HG02970 (cell line): ENCODE measurements at regions not wholly inside any gene's neighbourhood (a gene's known extent, or its start where the extent isn't known, plus 50 kb on each side); places are given as distances from the start of the nearest gene placed in this dataset.

Experiments used
- ATAC-seq: cut with Tn5 transposase; IDR thresholded peaks from one replicate; pipeline ENCODE4 v1.9.1; 2021; ENCODE audit warnings: mild to moderate bottlenecking, moderate library complexity, moderate number of reproducible peaks; ENCODE audit not compliant: unreplicated experiment, low FRiP score

GRCh38 chr5:112112346-112112745, 306.7 kb downstream of the EPB41L4A start:
- ATAC-seq = no peak

DNA sequence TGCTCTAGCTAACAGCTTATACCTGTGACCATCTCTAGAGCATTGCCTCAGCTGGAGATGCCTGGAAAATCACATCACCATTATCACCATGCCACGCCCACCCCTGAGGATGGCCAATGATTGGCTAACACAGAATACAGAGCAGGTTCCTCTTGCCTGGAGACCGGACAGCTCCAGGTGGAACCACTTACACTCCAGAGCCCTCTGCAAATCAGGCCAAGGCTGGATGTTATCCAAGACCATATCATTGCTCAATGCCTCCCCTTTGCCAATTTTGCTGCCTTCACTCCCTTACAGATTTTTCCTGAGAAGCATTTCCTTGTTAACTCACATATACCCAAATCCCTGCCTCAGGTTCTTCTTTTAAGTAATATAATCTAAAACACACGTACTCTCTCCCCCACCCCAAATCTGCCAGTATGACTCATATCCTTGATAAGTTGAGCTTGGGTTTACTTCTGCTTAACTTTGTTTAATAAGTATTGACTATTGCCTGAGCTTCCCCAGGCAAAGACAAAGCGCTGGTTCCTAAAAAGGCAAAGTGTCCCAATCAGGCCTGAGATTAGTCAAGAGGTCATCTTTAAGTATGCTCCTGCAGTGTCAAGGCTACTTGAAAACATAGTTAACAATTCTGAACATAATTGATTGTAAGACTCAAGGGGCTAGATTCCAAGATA, 309.6 kb downstream of the EPB41L4A start:
- ATAC-seq = no peak

DNA sequence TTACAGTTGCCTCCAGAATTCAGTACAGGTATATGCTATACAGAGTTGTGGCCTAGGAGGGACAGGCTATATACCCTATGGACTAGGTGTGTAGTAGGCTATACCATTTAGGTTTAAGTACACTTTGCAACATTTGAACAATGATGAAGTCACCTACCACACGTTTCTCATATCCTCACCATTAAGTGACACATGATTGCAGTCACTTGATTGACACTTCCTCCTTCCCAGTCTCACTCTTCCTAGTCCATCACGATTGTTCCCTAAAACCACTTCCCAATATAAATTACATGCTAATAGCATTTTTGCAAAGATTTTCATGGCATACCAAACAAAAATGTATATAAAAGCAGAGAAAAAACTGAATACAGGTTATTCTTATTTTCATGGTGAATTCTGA, 312.2 kb downstream of the EPB41L4A start:
- no peak for ATAC-seq

- no peak for ATAC-seq
Observed at GRCh38 chr5:112097768-112098167, 321.3 kb downstream of the EPB41L4A start.

DNA sequence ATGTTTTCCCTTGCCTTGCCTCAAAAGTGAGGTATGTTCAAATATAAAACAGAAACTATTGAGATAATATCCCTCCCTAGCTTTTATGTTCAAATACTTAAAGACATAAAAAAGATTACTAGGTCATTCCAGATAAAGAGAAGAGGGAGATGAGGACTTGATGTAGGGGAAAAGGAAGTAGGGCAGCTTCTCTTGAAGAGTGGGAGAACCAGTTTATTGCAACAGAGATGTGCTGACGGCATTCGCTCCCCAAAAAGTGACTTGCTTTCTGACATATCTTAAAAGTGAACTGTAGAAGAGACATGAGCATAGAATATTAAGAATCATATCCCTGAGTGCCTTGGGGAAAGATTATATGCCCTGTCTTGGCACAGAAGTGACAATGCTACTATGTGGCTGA, 330.2 kb upstream of the NREP start:
- ATAC-seq = no peak

GRCh38 chr5:112086740-112087139, 329.7 kb upstream of the NREP start:
- ATAC-seq = no peak

- no peak for ATAC-seq
Observed at GRCh38 chr5:112084149-112084548, 327.2 kb upstream of the NREP start.

- ATAC-seq = no peak
Observed at GRCh38 chr5:112083623-112084022, 326.6 kb upstream of the NREP start.

DNA sequence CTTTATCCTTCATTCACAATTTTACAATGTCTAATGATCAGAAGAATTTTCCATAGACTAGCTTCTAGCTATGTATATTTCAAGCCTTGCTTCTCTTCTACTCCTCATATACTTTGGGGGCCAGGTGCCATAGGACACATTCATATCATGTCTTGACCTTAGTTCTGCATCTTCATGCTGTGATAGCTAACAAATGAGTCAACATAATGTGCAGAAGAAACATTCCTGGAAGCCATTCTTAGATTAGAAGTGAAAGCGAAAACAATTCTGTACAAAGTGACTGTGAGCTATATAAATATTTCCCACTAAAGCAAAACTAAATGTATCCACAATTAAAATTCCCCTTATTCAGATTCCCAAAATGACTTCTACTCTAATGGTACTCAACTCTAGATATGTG, 320.2 kb upstream of the NREP start:
- no peak for ATAC-seq

- no peak for ATAC-seq
Observed at GRCh38 chr5:112070022-112070421, 313.0 kb upstream of the NREP start.

DNA sequence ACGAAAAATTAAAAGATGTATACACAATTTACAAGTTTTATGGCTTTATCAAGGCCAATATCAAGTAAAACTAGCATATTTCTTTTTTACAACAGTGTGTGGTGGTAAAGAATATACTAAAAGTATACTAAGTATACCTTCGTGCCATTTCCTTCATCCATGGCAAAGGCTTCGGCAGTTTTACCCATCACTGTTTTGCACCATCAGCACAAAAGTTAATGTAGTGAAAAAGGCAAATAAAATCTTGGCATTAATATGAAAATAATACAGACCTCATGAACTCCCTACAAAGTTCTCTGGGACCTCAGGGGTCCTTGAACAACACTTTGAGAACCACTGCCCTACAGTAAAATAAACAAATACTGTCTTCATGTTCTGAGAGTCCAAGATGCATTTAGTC, 312.3 kb upstream of the NREP start:
- ATAC-seq = no peak

- ATAC-seq = no peak
Observed at GRCh38 chr5:112068593-112068992, 311.6 kb upstream of the NREP start.

GRCh38 chr5:112065781-112066180, 308.8 kb upstream of the NREP start:
- no peak for ATAC-seq

- no peak for ATAC-seq
Observed at GRCh38 chr5:112064956-112065355, 308.0 kb upstream of the NREP start.

- no peak for ATAC-seq
Observed at GRCh38 chr5:112064271-112064701, 307.3 kb upstream of the NREP start.

- ATAC-seq = no peak
Observed at GRCh38 chr5:112063856-112064255, 306.9 kb upstream of the NREP start.

- ATAC-seq = no peak
Observed at GRCh38 chr5:112063191-112063590, 306.2 kb upstream of the NREP start.

DNA sequence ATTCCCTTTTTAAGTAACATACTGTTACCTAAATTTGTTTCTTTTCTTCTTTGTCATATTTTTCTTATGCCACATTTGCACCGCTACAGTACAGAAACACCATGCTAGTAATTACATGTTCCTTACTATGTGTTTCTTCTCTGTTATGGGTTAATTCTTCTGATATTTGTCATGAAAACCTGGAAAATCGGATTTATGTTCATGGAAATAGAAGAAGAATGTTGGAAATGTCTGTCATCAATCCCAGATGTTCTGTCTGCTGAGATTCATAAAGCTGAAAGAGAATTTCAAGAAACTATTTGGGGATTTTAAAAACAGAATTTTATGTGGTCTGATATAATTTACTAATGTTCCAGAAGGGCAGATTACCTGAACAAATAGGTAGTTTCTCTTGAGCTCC, 305.2 kb upstream of the NREP start:
- ATAC-seq = no peak

GRCh38 chr5:112061666-112062065, 304.7 kb upstream of the NREP start:
- ATAC-seq = no peak

DNA sequence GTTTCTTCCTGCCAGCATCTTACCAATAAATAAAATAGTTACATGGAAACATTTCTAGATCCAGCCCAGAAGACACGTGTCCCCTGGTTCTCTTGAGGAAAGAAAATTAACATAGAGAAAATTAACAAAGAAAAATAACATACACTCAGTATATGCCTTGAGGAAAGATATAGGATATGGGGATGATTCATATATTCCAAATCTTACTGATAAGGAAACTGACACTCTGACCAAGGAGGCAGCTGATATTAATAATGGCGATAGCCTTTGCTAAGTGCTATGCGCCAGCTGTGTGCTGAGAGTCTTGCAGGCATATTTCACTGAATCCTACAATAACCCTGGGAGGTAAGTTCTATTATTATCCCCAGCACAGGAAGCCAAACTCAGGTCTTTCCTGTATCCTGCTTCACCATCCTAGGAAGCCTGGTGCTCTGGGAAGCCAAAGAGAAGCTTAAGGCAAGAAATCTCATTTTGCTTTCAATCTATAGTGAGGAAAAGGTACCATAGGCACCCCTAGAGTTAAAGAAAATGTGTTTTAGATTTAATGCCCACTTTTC, 302.7 kb upstream of the NREP start:
- no peak for ATAC-seq

DNA sequence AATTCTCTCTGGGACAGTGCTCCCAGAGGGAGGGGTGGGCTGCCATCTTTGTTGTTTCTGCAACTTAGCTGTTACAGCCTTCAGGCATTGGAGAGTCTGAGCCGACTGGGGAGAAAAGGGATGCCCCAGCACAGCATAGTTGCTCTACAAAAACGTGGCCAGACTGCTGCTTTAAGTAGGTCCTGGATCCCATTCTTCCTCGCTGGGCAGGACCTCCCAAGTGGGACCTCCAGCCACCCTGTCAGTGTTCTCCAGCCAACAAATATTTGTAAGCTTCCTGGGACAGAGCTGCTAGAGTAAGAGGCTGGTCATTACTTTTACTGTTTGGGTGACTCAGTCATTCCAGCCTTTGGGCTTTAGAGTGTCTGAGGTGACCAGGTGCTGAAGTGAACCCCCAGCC, 292.7 kb upstream of the NREP start:
- no peak for ATAC-seq

DNA sequence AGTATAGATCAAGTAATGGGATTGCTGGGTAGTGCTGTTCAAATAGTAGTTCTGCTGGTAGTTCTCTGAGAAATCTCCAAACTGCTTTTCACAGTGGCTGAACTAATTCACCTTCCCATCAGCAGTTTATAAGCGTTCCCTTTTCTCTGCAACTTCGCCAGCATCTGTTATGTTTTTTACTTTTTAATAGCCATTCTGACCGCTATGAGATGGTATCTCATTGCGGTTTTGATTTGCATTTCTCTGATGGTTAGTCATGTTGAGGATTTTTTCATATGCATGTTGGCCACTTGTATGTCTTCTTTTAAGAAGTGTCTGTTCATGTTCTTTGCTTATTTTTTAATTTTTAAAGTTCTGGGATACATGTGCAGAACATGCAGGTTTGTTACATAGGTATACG, 279.2 kb upstream of the NREP start:
- ATAC-seq = no peak
